ENCODE measurements at regions not wholly inside any gene's neighbourhood (a gene's known extent, or its start where the extent isn't known, plus 50 kb on each side); places are given as distances from the start of the nearest gene placed in this dataset.

DNA sequence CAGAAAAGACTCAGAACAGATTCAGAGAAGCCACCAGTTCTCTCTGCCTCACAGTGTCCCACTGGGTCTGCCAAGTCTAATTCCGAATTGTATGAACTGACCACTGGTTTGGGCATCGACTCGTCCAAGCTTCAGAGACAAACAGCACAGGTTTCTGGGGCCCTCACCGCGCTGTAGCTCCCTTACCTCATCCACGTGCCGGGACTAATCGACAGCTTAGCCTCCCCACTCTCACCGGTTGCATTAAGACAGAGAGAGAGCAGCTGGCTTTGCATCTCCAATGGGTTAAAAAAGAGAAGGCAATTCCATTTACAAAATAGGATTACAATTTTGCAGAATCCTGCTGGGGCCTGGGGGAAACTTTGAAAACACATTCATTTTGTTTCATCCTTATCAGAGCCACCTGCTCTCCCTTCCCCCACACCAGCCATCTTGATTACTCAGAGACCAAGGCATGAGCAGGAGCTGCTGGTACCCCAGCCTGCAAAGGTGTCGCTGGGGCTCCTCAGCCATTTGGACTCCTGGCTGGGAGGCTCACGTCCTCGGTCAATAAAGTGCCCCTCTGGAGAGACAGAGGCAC is 95.3 kb upstream of the RPL38 start:
- in situ Hi-C loops (cut with MboI; ENCODE audit: low pct_unique_long_range_greater_than_20kb, low sequenced_read_pairs, unreplicated experiment), result no loop called here
- no peak for DNase-seq (ENCODE audit: low spot score)
- TF ChIP-seq, protein P1, sequence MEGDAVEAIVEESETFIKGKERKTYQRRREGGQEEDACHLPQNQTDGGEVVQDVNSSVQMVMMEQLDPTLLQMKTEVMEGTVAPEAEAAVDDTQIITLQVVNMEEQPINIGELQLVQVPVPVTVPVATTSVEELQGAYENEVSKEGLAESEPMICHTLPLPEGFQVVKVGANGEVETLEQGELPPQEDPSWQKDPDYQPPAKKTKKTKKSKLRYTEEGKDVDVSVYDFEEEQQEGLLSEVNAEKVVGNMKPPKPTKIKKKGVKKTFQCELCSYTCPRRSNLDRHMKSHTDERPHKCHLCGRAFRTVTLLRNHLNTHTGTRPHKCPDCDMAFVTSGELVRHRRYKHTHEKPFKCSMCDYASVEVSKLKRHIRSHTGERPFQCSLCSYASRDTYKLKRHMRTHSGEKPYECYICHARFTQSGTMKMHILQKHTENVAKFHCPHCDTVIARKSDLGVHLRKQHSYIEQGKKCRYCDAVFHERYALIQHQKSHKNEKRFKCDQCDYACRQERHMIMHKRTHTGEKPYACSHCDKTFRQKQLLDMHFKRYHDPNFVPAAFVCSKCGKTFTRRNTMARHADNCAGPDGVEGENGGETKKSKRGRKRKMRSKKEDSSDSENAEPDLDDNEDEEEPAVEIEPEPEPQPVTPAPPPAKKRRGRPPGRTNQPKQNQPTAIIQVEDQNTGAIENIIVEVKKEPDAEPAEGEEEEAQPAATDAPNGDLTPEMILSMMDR (IDR thresholded peaks at IDR 0.05; ENCODE audit: extremely low read depth, insufficient read depth, missing control alignments), result no peak

DNA sequence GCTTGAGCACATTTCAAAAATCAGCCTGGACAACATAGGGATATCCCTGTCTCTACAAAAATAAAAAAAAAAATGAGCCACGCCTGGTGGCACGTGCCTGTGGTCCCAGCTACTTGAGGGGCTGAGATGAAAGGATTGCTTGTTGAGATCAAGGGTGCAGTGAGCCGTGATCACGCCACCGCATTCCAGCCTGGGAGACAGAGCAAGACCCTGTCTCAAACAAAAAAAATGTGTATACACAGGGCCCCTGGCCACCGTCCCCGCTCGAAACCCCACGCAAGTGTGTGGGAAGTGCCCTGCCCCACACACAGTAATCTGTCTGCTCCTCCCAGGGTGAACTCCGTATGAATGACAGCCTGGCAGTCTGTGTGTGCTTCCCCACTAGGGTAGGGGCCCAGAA is 93.0 kb upstream of the RPL38 start:
- TF ChIP-seq, protein P1 (IDR thresholded peaks at IDR 0.05; ENCODE audit: extremely low read depth, insufficient read depth, missing control alignments), result no peak
- no peak for DNase-seq (ENCODE audit: low spot score)
- in situ Hi-C loops (cut with MboI; ENCODE audit: low pct_unique_long_range_greater_than_20kb, low sequenced_read_pairs, unreplicated experiment), result no loop called here

DNA sequence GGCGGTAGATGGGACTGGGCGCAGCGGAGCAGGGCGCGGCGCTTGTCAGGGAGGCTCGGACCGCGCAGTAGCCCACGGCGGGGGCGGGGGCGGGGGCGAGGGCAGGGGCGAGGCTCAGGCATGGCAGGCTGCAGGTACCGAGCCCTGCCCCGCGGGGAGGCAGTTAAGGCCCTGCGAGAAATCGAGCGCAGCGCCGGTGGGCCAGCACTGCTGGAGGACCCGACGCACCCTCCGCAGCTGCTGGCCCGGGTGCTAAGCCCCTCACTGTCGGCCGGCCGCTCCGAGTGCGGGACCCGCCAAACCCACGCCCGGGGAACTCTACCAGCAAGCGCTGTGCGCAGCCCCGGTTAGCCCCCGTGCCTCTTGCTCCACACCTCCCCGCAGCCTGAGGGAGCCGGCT is 90.2 kb upstream of the RPL38 start:
- DNase-seq (ENCODE audit: low spot score), result no peak
- in situ Hi-C loops (cut with MboI; ENCODE audit: low pct_unique_long_range_greater_than_20kb, low sequenced_read_pairs, unreplicated experiment), result no loop called here
- TF ChIP-seq, protein P1 (IDR thresholded peaks at IDR 0.05; ENCODE audit: extremely low read depth, insufficient read depth, missing control alignments), result no peak

DNA sequence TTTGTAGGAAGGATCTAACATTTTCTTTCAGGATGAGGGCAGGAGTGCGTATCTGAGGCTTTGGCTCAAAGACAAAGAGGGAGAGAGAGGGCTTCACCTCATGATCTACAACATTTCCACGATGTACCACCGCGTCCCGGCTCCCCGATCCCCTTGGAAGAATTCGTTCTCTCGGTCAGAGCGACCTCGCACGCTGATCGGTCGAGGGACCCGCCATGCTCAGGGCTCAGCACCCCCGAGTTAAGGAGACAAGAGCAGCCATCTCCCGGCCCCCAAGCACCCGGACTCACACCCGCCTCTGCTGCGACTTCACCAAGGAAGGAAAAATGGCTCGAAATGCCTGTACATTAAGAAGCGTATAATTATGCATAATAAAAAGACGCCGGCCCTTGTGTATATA is 89.5 kb upstream of the RPL38 start:
- DNase-seq (ENCODE audit: low spot score), result no peak
- in situ Hi-C loops (cut with MboI; ENCODE audit: low pct_unique_long_range_greater_than_20kb, low sequenced_read_pairs, unreplicated experiment), result no loop called here
- TF ChIP-seq, protein P1 (IDR thresholded peaks at IDR 0.05; ENCODE audit: extremely low read depth, insufficient read depth, missing control alignments), result no peak

DNA sequence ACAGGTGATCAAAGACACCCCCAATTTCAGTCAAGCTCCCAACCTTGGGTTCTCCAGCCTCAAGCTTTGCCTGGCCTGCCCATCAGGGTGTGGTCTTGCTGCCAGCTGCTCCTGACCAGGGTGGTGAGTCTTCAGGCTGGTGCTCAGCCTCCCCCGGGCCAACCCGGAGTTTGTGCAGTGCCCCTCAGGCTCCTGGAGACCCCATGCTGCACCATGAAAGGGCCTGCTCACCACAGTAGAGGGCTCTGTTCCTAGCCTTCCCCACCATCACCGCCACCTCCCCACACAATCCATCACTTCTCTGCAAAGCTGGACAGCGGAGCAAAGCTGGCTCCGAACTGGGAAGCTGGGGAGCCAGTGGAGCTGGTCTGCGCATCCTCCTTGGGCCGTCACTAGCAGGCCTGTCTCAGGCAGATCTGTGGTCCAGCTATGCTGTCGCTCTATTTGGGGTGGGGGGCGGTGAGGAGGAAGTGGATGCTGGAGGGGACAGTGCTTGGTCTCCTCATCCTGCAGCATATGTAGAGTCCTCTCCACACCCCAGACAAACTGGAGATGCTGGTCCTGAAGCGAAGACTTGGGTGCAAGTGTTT is 88.5 kb upstream of the RPL38 start:
- no peak for DNase-seq (ENCODE audit: low spot score)
- TF ChIP-seq, protein P1 (IDR thresholded peaks at IDR 0.05; ENCODE audit: extremely low read depth, insufficient read depth, missing control alignments), result no peak
- in situ Hi-C loops (cut with MboI; ENCODE audit: low pct_unique_long_range_greater_than_20kb, low sequenced_read_pairs, unreplicated experiment), result no loop called here

DNA sequence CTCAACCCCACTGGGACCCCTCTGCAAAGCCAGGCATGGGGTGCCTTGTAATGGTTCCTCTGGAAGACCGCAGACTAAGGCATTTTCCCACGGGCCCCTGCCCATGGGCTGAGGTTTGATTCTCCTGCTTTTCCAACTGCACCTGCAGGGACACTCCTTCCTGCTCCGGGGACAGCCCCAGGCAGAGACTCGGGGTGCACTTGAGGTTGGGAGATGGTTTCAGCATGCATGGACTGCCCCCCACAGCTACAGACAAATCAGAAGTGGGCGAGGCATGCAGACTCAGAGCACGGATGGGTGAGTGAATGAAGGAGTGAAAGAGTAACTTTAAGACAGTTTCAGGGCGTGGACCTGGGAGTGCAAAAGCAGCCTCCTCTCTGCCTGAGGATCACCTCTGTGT is 87.9 kb upstream of the RPL38 start:
- TF ChIP-seq, protein P1 (IDR thresholded peaks at IDR 0.05; ENCODE audit: extremely low read depth, insufficient read depth, missing control alignments), result no peak
- no peak for DNase-seq (ENCODE audit: low spot score)
- in situ Hi-C loops (cut with MboI; ENCODE audit: low pct_unique_long_range_greater_than_20kb, low sequenced_read_pairs, unreplicated experiment), result no loop called here

Measured in GM13977 (cell line).